K562 (cell line): ENCODE measurements at regions not wholly inside any gene's neighbourhood (a gene's known extent, or its start where the extent isn't known, plus 50 kb on each side); places are given as distances from the start of the nearest gene placed in this dataset.

Source experiments
- ATAC-seq: fragments of 200-7000 bp; cut with Tn5 transposase; 3 replicates; pipeline ENCODE4 v1.9.1; 2020; ENCODE audit warnings: moderate library complexity
- BruUV-seq: library from RNA; stranded (reverse); fragments of 400-500 nt; replicated peaks from 2 replicates; lab custom pipeline; 2021; lab: Mats Ljungman, UMichigan
- CTCF ChIA-PET: fragments of 300-600 bp; formaldehyde crosslinking; extraction: SDS; loops from one replicate; lab custom pipeline; 2021; ENCODE audit warnings: low intra/inter-chr PET ratio; lab: Yijun Ruan, JAX
- POLR2A ChIA-PET: fragments of 300-600, 350-650 bp; sonication (Branson Sonifier 250); formaldehyde crosslinking; extraction: SDS; loops from one replicate; lab custom pipeline; 2021; ENCODE audit warnings: antibody characterized with exemption, inconsistent platforms; lab: Yijun Ruan, JAX
- DNase-seq, 4 experiments: peaks; one replicate each; pipeline versions ENCODE4 v3.0.0 to v3.0.0-alpha.2; 2011 to 2018; ENCODE audit warnings: low spot score in 3 of 4, mixed read lengths in 3 of 4; ENCODE audit errors: extremely low read depth in 1 of 4
- FAIRE-seq: peaks from 2 replicates; lab custom pipeline; 2011; peaks lifted over from hg19 to GRCh38; lab: Jason Lieb, UNC
- H2AFZ ChIP-seq: 2 replicates; pipeline ENCODE4 v1.6.0; 2011; ENCODE audit warnings: low read depth, low read length, control low read depth, inconsistent platforms
- H3K27ac ChIP-seq: fragments of 200-600 bp; 3 replicates; pipeline ENCODE4 v1.8.0; 2011; ENCODE audit warnings: low read depth, mild to moderate bottlenecking, control low read depth, inconsistent platforms, low read length, moderate library complexity, mixed read lengths; ENCODE audit errors: extremely low read depth
- H3K27me3 ChIP-seq, 2 experiments: fragments of 300-600 bp in 1 of 2; 2 replicates in 1 of 2; 3 replicates in 1 of 2; pipeline versions ENCODE4 v1.6.0 to v1.8.0; 2011; ENCODE audit warnings: inconsistent platforms in 2 of 2, low read length in 2 of 2, mild to moderate bottlenecking in 1 of 2, mixed read lengths in 1 of 2, moderate library complexity in 1 of 2; ENCODE audit not compliant: control insufficient read depth in 2 of 2, insufficient read depth in 2 of 2
- H3K36me3 ChIP-seq: fragments of 300-600 bp; 3 replicates; pipeline ENCODE4 v1.8.0; 2011; ENCODE audit warnings: mild to moderate bottlenecking, low read length, inconsistent platforms; ENCODE audit not compliant: control insufficient read depth, insufficient read depth
- H3K4me1 ChIP-seq, 2 experiments: fragments of 200-600 bp in 1 of 2; replicated peaks in 1 of 2; 2 replicates in 1 of 2; 3 replicates in 1 of 2; pipeline versions ENCODE4 v1.5.1 to v1.8.0; 2011; ENCODE audit warnings: inconsistent platforms in 2 of 2, low read length in 2 of 2, mild to moderate bottlenecking in 1 of 2, mixed read lengths in 1 of 2, moderate library complexity in 1 of 2; ENCODE audit not compliant: control insufficient read depth in 2 of 2, insufficient read depth in 2 of 2
- H3K4me2 ChIP-seq: 2 replicates; pipeline ENCODE4 v1.6.1; 2011; ENCODE audit warnings: low read length, control low read depth, inconsistent platforms, mixed read lengths; ENCODE audit not compliant: insufficient read depth
- H3K4me3 ChIP-seq: fragments of 200-600 bp; sonication (generic), shearing (Covaris generic); 2 replicates; pipeline ENCODE4 v1.5.1; 2016; ENCODE audit warnings: control low read depth, inconsistent platforms
- H3K79me2 ChIP-seq: fragments of 200-600 bp; 3 replicates; pipeline ENCODE4 v1.8.0; 2011; ENCODE audit warnings: low read length, inconsistent platforms; ENCODE audit not compliant: control insufficient read depth, insufficient read depth
- H3K9ac ChIP-seq, 2 experiments: 2 replicates each; pipeline versions ENCODE4 v1.6.0 to v1.6.1; 2011; ENCODE audit warnings: low read depth in 2 of 2, low read length in 2 of 2, control low read depth in 1 of 2, inconsistent platforms in 1 of 2, mild to moderate bottlenecking in 1 of 2, mixed read lengths in 1 of 2; ENCODE audit not compliant: insufficient read depth in 1 of 2
- H3K9me1 ChIP-seq: one replicate; pipeline ENCODE4 v1.6.0; 2011; ENCODE audit warnings: inconsistent platforms, mild to moderate bottlenecking, low read length, moderate library complexity; ENCODE audit not compliant: control insufficient read depth, insufficient read depth
- H3K9me3 ChIP-seq: replicated peaks from 2 replicates; pipeline ENCODE4 v1.5.1; 2011; ENCODE audit warnings: low read depth, low read length, inconsistent platforms; ENCODE audit not compliant: control insufficient read depth, insufficient read depth
- H4K20me1 ChIP-seq: replicated peaks from 2 replicates; pipeline ENCODE4 v1.6.1; 2011; ENCODE audit warnings: low read length, inconsistent platforms, mixed read lengths; ENCODE audit not compliant: control insufficient read depth, insufficient read depth
- DPF2 ChIP-seq: fragments of 450-650 bp; IDR thresholded peaks from 2 replicates; pipeline ENCODE4 v1.6.1; 2016
- JUND ChIP-seq, 2 experiments: IDR thresholded peaks; 2 replicates in 1 of 2; 3 replicates in 1 of 2; pipeline ENCODE4 v1.6.1; 2011; ENCODE audit warnings: borderline replicate concordance in 2 of 2, low read depth in 2 of 2, low read length in 2 of 2, improper control_type of control experiment in 1 of 2, missing biosample characterization in 1 of 2, missing genetic modification characterization in 1 of 2, missing genetic modification reagents in 1 of 2
- MAFG ChIP-seq: fragments of 450-650 bp; conservative IDR thresholded peaks from 2 replicates; pipeline ENCODE4 v1.6.1; 2016; ENCODE audit warnings: missing genetic modification characterization, missing compliant biosample characterization
- PTTG1 ChIP-seq: fragments of 450-650 bp; IDR thresholded peaks from 2 replicates; pipeline ENCODE4 v1.6.1; 2016; ENCODE audit warnings: low read depth, mild to moderate bottlenecking, missing genetic modification characterization, missing compliant biosample characterization
- ZKSCAN1 ChIP-seq: fragments of 150-350 bp; IDR thresholded peaks from 2 replicates; pipeline ENCODE4 v1.6.1; 2016; ENCODE audit warnings: low read depth, low read length
- WGBS: fragments of 100-300 bp; shearing (Covaris generic); methylation state at CpG from one replicate; pipeline ENCODE4 v1.1.6; 2016; ENCODE audit warnings: low coverage, mixed read lengths; ENCODE audit not compliant: insufficient coverage; ENCODE audit errors: missing lambda C conversion rate; 5-methylcytosine and 5-hydroxymethylcytosine counted together
- in situ Hi-C: fragments of 300-500 bp; cut with MboI; formaldehyde crosslinking; loops from 4 replicates; pipeline ENCODE4 v1.15.0; 2018; ENCODE audit warnings: inconsistent platforms, mixed read lengths
- intact Hi-C: fragments of 100-400 bp; cut with micrococcal nuclease; formaldehyde crosslinking; loops from 2 replicates; pipeline ENCODE4 v1.14.2; 2022

GRCh38 chr2:120913972-120914838 lies 178.5 kb downstream of the GLI2 start:
- Histone ChIP-seq H3K27ac (no peak overlapping the region), H3K36me3 (no peaks in the 10 kb centered on the region), H3K9me3 (no peaks in the 10 kb centered on the region), H3K4me3 (no peak overlapping the region), H3K4me2 (peak overlapping the region; percentile 6; the same call in 1 of the 2 replicates), H2AFZ (peak overlapping the region; percentile 66), H3K79me2 (no peaks in the 10 kb centered on the region), H3K27me3 (peaks cover 0 to 31% of the 10 kb centered on the region in 2 experiments; a peak in 2 of 5 replicates), H3K4me1 (peaks cover 19 to 34% of the 10 kb centered on the region in 2 experiments; a peak in 4 of 5 replicates), H4K20me1 (no peaks in the 10 kb centered on the region; the same call in none of the 2 replicates), H3K9me1 (peaks cover 7% of the 10 kb centered on the region), H3K9ac (peak overlapping the region in 1 of 2 experiments; percentile 85; a peak in 2 of 4 replicates)
- 39% methylated on average over 11 of the region's 13 CpGs for WGBS
- CTCF ChIA-PET: no interaction called here
- TF ChIP-seq ZKSCAN1: 0 out of 2 replicates have a peak, but pooled peaks have one; percentile 46
- TF ChIP-seq DPF2: 0 out of 2 replicates have a peak, but pooled peaks have one; percentile 35
- peak; percentile 68 for TF ChIP-seq MAFG (tag)
- TF ChIP-seq PTTG1 (tag): no peak
- 0 out of 2 replicates have a peak, but pooled peaks have one; percentile 44 for TF ChIP-seq JUND (IDR thresholded peaks at IDR 0.05; ENCODE audit: borderline replicate concordance, low read depth, low read length)
- TF ChIP-seq JUND (tag; IDR thresholded peaks at IDR 0.05; ENCODE audit: borderline replicate concordance, low read depth, low read length): no peak
- FAIRE-seq (no peak), ATAC-seq (no peak), DNase-seq (no peak)
- BruUV-seq: no TSS peak
- in situ Hi-C loops (no loop called here), intact Hi-C loops (loop anchor here (5.0 kb wide), 1 partner anchor 33 kb away; no protein-coding TSS in a partner anchor)
- POLR2A ChIA-PET: interaction anchor here (0.6 to 1.2 kb wide), 3 partner anchors 16 to 178 kb away, joined by 3 read pairs; no protein-coding TSS in a partner anchor
